Nephron progenitor cell (in vitro differentiated cells): ENCODE measurements at regions not wholly inside any gene's neighbourhood (a gene's known extent, or its start where the extent isn't known, plus 50 kb on each side); places are given as distances from the start of the nearest gene placed in this dataset.

Experiments used
- DNase-seq: peaks from one replicate; pipeline ENCODE4 v3.0.0; 2021
- H3K27ac Mint-ChIP-seq: 2 replicates; pipeline ENCODE4 v1.8.0; 2021; ENCODE audit warnings: mild to moderate bottlenecking, moderate library complexity, mixed read lengths
- H3K27me3 Mint-ChIP-seq: 2 replicates; pipeline ENCODE4 v1.8.0; 2021; ENCODE audit warnings: mild to moderate bottlenecking, low read depth, mixed read lengths; ENCODE audit not compliant: poor library complexity
- H3K36me3 Mint-ChIP-seq: 2 replicates; pipeline ENCODE4 v1.8.0; 2021; ENCODE audit warnings: low read depth, mixed read lengths
- H3K4me1 Mint-ChIP-seq: 2 replicates; pipeline ENCODE4 v1.8.0; 2021; ENCODE audit warnings: mixed read lengths
- H3K4me3 Mint-ChIP-seq: 2 replicates; pipeline ENCODE4 v1.8.0; 2021; ENCODE audit warnings: mild to moderate bottlenecking, moderate library complexity, mixed read lengths
- H3K9me3 Mint-ChIP-seq: 2 replicates; pipeline ENCODE4 v1.8.0; 2021; ENCODE audit warnings: mild to moderate bottlenecking, moderate library complexity, mixed read lengths
- CTCF ChIP-seq: fragments of 200-600 bp; sonication (generic); IDR thresholded peaks from 2 replicates; pipeline ENCODE4 v1.5.0; 2021; ENCODE audit warnings: antibody characterized with exemption

GRCh38 chr10:44464503-44464902 lies 79.6 kb upstream of the CXCL12 start:
- peaks cover 12% of the 10 kb centered on the region for H3K27me3 Mint-ChIP-seq
- TF ChIP-seq CTCF: peak; percentile 7
- H3K36me3 Mint-ChIP-seq: no peaks in the 10 kb centered on the region
- no peak overlapping the region for H3K4me3 Mint-ChIP-seq
- no peaks in the 10 kb centered on the region for H3K9me3 Mint-ChIP-seq
- H3K27ac Mint-ChIP-seq: no peak overlapping the region
- H3K4me1 Mint-ChIP-seq: peaks cover 71% of the 10 kb centered on the region
- no peak for DNase-seq

- Mint-ChIP-seq H3K27ac (peak overlapping the region; percentile 79), H3K4me1 (peaks cover 74% of the 10 kb centered on the region), H3K9me3 (no peaks in the 10 kb centered on the region), H3K4me3 (peak overlapping the region; percentile 19), H3K36me3 (no peaks in the 10 kb centered on the region), H3K27me3 (peaks cover 12% of the 10 kb centered on the region)
- peak; percentile 43 for DNase-seq
- TF ChIP-seq CTCF: no peak
Observed at GRCh38 chr10:44465401-44466115, 80.7 kb upstream of the CXCL12 start.

GRCh38 chr10:44466236-44466635 lies 81.3 kb upstream of the CXCL12 start:
- peaks cover 12% of the 10 kb centered on the region for H3K27me3 Mint-ChIP-seq
- H3K36me3 Mint-ChIP-seq: no peaks in the 10 kb centered on the region
- H3K4me1 Mint-ChIP-seq: peaks cover 80% of the 10 kb centered on the region
- no peak for DNase-seq
- H3K27ac Mint-ChIP-seq: no peak overlapping the region
- H3K9me3 Mint-ChIP-seq: no peaks in the 10 kb centered on the region
- H3K4me3 Mint-ChIP-seq: no peak overlapping the region
- TF ChIP-seq CTCF: no peak

- Mint-ChIP-seq H3K4me1 (peaks cover 82% of the 10 kb centered on the region), H3K36me3 (no peaks in the 10 kb centered on the region), H3K27ac (no peak overlapping the region), H3K9me3 (no peaks in the 10 kb centered on the region), H3K27me3 (peaks cover 16% of the 10 kb centered on the region), H3K4me3 (no peak overlapping the region)
- TF ChIP-seq CTCF: no peak
- DNase-seq: no peak
Observed at GRCh38 chr10:44467090-44467489, 82.2 kb upstream of the CXCL12 start.

GRCh38 chr10:44467900-44468299 lies 83.0 kb upstream of the CXCL12 start:
- peaks cover 84% of the 10 kb centered on the region for H3K4me1 Mint-ChIP-seq
- no peak for DNase-seq
- no peak overlapping the region for H3K4me3 Mint-ChIP-seq
- peaks cover 12% of the 10 kb centered on the region for H3K27me3 Mint-ChIP-seq
- H3K9me3 Mint-ChIP-seq: no peaks in the 10 kb centered on the region
- H3K27ac Mint-ChIP-seq: no peak overlapping the region
- no peaks in the 10 kb centered on the region for H3K36me3 Mint-ChIP-seq
- no peak for TF ChIP-seq CTCF

GRCh38 chr10:44468525-44468924 lies 83.6 kb upstream of the CXCL12 start:
- Mint-ChIP-seq H3K4me1 (peaks cover 84% of the 10 kb centered on the region), H3K4me3 (no peak overlapping the region), H3K36me3 (no peaks in the 10 kb centered on the region), H3K27me3 (peaks cover 12% of the 10 kb centered on the region), H3K9me3 (no peaks in the 10 kb centered on the region), H3K27ac (no peak overlapping the region)
- DNase-seq: no peak
- TF ChIP-seq CTCF: no peak
